ENCODE measurements at regions not wholly inside any gene's neighbourhood (a gene's known extent, or its start where the extent isn't known, plus 50 kb on each side); places are given as distances from the start of the nearest gene placed in this dataset.

DNA sequence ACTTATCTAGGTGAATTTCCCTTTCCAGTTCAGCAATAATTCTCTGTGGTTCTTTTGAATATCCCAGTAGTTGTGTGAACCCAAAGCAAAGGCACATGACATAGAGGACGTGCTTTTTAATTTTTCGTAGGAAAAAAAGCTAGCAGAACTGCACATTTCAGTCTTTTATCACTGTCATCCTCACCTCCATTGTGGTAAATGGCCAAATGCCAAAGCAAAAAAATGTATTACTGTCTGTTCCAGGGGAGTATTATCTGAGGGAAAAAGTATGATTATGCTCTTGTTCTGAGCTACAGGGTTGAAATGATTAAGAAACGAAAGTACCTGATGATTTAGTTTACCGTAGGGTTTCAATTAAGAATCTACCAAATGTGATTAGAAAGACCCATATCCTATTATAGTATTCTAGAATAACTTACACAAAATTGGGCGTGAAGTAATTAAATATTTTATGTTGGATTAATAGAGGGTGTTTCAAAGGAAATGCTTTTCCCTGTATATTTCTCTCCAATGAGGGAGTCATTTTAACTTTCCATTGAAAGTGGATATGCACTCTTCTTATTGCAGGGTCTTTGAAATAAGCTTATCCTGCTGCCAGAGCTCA lies 62.7 kb downstream of the CAVIN4 start:
- TF ChIP-seq, protein P1, sequence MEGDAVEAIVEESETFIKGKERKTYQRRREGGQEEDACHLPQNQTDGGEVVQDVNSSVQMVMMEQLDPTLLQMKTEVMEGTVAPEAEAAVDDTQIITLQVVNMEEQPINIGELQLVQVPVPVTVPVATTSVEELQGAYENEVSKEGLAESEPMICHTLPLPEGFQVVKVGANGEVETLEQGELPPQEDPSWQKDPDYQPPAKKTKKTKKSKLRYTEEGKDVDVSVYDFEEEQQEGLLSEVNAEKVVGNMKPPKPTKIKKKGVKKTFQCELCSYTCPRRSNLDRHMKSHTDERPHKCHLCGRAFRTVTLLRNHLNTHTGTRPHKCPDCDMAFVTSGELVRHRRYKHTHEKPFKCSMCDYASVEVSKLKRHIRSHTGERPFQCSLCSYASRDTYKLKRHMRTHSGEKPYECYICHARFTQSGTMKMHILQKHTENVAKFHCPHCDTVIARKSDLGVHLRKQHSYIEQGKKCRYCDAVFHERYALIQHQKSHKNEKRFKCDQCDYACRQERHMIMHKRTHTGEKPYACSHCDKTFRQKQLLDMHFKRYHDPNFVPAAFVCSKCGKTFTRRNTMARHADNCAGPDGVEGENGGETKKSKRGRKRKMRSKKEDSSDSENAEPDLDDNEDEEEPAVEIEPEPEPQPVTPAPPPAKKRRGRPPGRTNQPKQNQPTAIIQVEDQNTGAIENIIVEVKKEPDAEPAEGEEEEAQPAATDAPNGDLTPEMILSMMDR (IDR thresholded peaks at IDR 0.05) = no peak
- TF ChIP-seq POLR2AphosphoS5 (IDR thresholded peaks at IDR 0.05; ENCODE audit: low read depth, low read length) = no peak

All from Panc1 (cell line).